ENCODE measurements at regions not wholly inside any gene's neighbourhood (a gene's known extent, or its start where the extent isn't known, plus 50 kb on each side); places are given as distances from the start of the nearest gene placed in this dataset.

DNA sequence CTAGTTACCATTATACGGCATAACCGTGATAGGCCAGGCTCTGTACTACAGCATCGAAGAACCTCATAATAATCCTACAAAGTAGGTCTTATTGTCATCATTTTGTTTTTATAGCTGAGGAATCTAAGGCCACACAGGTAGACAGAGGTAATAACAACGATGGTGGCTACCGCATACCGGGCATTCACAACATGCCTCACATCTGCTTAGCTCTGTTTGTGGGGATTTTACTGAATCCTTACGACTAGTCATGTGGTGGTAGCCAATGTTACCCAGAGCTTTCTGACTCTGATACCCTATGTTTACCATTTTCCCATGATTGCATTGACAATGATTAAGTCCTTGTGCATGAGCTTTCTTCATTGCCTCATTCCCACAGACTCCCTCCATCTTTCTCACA, 269.4 kb downstream of the TCF7L2 start:
- in situ Hi-C loops (cut with HindIII; ENCODE audit: low pct_unique_long_range_greater_than_20kb, low sequenced_read_pairs), result no loop called here
- DNase-seq (ENCODE audit: low read depth, low spot score), result no peak

DNA sequence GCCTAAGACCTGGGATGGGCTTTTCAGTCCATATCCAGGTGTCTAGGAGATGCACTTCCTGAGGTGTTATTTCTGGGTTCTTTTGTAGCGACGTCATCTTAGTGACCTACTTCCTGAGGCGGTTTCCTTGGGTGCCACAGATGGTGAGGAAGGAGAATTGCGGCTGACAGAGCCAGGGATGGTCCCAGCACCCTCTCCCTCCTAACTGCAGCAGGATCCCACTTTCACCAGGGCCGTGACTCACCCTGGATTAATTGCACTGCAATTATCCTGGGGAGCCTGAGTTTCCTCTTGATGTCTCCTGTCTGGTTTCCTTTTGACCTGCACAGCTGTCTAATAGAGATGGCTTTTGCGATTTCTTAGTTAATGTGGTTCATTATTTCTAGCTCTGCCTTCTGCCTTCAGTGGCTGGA, 271.7 kb downstream of the TCF7L2 start:
- DNase-seq (ENCODE audit: low read depth, low spot score), result no peak
- in situ Hi-C loops (cut with HindIII; ENCODE audit: low pct_unique_long_range_greater_than_20kb, low sequenced_read_pairs), result no loop called here

DNA sequence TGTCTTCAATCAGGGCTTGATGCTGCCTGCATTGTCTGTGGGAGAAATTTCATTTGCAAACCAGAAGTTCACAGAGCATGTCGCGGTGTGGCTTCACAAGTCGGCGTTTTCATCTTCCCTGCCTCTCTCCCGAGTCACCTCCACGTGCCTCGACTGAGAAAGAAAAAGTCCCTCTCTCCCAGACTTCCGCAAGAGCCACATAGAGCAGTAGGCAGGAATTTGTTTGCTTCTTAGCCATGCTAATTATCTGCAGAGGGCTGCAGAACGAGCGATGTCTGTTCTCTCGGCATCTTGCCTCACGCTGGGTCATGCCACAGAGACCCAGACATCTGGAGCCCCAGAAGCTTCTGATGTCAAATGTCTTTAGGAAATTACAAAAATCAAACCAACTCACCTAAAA, 272.2 kb downstream of the TCF7L2 start:
- in situ Hi-C loops (cut with HindIII; ENCODE audit: low pct_unique_long_range_greater_than_20kb, low sequenced_read_pairs), result no loop called here
- no peak for DNase-seq (ENCODE audit: low read depth, low spot score)

- in situ Hi-C loops (cut with HindIII; ENCODE audit: low pct_unique_long_range_greater_than_20kb, low sequenced_read_pairs), result no loop called here
- no peak for DNase-seq (ENCODE audit: low read depth, low spot score)
Observed at GRCh38 chr10:113225364-113225763, 275.3 kb downstream of the TCF7L2 start.

DNA sequence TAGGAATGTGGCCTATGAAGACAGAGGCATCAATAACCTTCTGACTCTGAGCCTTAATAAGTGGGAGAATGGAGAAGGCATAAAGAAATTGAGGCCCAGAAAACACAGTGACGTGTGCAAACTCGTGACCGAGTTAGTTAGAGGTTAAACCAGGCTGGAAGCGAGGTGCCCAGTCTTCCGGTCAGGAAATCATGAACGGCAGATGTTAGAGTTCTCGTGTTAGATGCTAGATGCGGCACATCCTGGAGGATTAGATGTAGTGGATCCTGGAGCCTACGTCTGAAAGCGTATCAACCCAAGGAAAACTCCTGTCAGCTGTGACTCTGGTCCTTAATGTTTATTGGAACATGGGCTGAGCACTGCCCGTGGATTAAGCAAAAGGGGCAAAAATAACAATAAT, 275.9 kb downstream of the TCF7L2 start:
- in situ Hi-C loops (cut with HindIII; ENCODE audit: low pct_unique_long_range_greater_than_20kb, low sequenced_read_pairs), result no loop called here
- no peak for DNase-seq (ENCODE audit: low read depth, low spot score)

DNA sequence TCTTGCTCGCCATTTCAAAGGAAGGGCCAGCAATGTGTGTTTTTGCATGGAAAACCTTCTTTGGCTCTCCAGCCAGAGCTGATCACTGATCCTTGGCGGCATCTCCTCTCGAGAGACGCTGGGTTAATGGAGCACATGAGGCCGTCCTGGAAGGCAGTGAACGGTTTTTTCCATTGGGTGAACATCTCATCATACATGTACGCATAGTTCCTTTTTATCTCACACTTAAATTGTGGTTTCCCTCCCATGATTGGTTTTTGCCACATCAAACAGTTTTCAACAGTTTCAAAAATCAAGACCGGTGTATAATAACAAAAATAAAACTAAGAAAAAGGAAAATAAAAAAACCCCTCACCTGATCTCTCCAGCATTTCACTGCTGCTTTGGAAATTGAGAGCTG, 276.4 kb downstream of the TCF7L2 start:
- no peak for DNase-seq (ENCODE audit: low read depth, low spot score)
- in situ Hi-C loops (cut with HindIII; ENCODE audit: low pct_unique_long_range_greater_than_20kb, low sequenced_read_pairs), result no loop called here

GRCh38 chr10:113226831-113227445, 276.9 kb downstream of the TCF7L2 start:
- in situ Hi-C loops (cut with HindIII; ENCODE audit: low pct_unique_long_range_greater_than_20kb, low sequenced_read_pairs), result no loop called here
- DNase-seq (ENCODE audit: low read depth, low spot score), result no peak

- DNase-seq (ENCODE audit: low read depth, low spot score), result no peak
- in situ Hi-C loops (cut with HindIII; ENCODE audit: low pct_unique_long_range_greater_than_20kb, low sequenced_read_pairs), result no loop called here
Observed at GRCh38 chr10:113228530-113228929, 278.5 kb downstream of the TCF7L2 start.

DNA sequence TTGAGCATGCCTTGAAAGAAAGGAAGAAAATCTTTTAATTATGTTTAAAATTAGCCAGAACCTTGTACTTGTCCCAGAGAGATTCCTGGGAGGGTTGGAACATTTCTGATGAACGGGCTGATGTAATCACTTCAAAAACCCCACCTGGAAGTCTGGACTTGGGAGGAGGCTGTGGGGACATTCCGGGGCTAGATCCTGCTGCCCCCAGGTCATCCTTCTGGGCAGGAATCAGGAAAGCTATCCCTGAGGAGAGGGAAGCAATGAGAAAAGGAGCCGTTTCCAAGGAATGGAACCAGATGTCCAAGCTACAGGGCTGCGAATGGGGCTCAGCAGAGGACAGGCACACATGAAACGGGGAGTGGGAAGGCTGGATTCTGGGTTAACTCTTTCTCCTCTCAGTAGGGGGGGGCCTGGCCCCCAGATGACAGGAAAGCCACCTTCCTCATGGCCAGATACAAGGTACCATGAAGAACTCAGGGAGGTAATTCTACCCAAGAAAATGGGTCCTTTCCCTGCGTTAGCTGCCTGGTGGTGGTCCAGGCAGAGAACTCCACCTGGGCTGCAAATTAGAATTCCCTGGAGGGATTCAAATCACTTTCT, 280.1 kb downstream of the TCF7L2 start:
- no peak for DNase-seq (ENCODE audit: low read depth, low spot score)
- in situ Hi-C loops (cut with HindIII; ENCODE audit: low pct_unique_long_range_greater_than_20kb, low sequenced_read_pairs), result no loop called here

- in situ Hi-C loops (cut with HindIII; ENCODE audit: low pct_unique_long_range_greater_than_20kb, low sequenced_read_pairs), result no loop called here
- DNase-seq (ENCODE audit: low read depth, low spot score), result peak; percentile 17
Observed at GRCh38 chr10:113232928-113233511, 283.0 kb downstream of the TCF7L2 start.

DNA sequence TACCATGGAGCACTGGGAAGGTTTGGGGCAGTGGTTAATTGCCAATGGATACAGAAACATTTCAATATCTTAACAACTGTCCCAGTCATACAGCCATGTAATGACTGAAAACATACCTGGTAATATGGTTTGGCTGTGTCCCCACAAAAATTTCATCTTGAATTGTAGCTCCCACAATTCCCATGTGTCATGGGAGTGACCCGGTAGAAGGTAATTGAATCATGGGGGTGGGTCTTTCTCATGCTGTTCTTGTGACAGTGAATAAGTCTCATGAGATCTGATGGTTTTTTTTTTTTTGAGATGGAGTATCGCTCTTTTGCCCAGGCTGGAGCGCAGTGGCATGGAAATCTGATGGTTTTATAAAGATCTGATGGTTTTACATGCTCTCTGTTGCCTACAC, 284.4 kb downstream of the TCF7L2 start:
- in situ Hi-C loops (cut with HindIII; ENCODE audit: low pct_unique_long_range_greater_than_20kb, low sequenced_read_pairs), result no loop called here
- no peak for DNase-seq (ENCODE audit: low read depth, low spot score)

GRCh38 chr10:113235508-113235907, 285.5 kb downstream of the TCF7L2 start:
- in situ Hi-C loops (cut with HindIII; ENCODE audit: low pct_unique_long_range_greater_than_20kb, low sequenced_read_pairs), result no loop called here
- no peak for DNase-seq (ENCODE audit: low read depth, low spot score)

DNA sequence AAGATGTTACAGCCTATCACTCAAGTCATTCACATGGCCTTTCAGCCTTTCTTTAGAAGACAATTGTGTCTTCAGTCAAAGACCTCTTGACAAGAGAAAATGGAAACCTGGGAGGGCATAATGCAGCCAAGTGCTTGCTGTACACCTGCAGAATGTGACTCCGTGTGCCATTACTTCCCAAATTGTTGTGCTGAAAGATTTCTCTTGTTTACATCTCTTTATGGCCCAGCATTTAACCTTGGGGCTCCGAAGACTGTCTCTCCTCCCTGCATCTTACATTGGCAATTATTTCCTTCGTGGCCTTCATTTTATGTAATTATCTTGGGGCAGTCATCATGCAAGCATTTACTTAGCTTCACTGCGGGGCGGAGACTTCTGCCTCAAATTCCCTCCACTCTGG, 287.0 kb downstream of the TCF7L2 start:
- no peak for DNase-seq (ENCODE audit: low read depth, low spot score)
- in situ Hi-C loops (cut with HindIII; ENCODE audit: low pct_unique_long_range_greater_than_20kb, low sequenced_read_pairs), result no loop called here

DNA sequence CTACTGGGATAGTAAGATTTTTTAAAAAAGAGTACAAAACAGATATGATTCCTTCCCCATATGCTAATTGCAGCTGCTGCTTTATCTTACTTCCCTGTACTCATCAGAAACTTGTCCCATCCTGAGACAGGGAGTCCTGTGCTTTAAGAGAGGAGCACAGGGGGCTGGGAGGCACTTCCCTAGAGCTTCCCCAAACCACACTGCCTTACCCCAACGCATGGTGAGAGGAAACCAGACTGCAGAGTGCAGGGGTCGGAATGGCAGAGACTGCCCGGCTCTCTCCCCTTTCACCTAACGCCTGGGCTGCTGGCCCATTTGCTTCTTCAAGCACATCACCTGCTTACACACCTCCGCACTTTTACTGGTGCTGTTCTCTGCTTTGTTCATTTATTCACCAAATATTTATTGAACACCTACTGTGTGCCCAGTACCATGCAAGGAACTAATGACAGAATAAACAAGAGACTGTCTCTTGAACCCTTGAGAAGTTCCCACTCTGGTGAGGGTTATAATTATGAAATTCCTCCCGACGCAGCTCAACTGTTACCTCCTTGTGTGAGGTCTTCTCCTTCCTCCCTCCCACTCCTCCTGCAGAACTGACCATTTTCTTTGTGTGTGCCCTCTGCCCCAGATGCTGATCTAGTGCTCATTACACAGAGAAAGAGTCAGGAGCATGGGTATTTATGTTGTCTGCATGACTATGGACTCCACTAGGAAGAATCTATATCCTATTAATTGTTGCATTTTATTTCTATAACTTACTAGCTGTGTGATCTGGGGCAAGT, 289.7 kb downstream of the TCF7L2 start:
- no peak for DNase-seq (ENCODE audit: low read depth, low spot score)
- in situ Hi-C loops (cut with HindIII; ENCODE audit: low pct_unique_long_range_greater_than_20kb, low sequenced_read_pairs), result no loop called here

GRCh38 chr10:113240736-113241135, 290.7 kb downstream of the TCF7L2 start:
- DNase-seq (ENCODE audit: low read depth, low spot score), result no peak
- in situ Hi-C loops (cut with HindIII; ENCODE audit: low pct_unique_long_range_greater_than_20kb, low sequenced_read_pairs), result no loop called here

DNA sequence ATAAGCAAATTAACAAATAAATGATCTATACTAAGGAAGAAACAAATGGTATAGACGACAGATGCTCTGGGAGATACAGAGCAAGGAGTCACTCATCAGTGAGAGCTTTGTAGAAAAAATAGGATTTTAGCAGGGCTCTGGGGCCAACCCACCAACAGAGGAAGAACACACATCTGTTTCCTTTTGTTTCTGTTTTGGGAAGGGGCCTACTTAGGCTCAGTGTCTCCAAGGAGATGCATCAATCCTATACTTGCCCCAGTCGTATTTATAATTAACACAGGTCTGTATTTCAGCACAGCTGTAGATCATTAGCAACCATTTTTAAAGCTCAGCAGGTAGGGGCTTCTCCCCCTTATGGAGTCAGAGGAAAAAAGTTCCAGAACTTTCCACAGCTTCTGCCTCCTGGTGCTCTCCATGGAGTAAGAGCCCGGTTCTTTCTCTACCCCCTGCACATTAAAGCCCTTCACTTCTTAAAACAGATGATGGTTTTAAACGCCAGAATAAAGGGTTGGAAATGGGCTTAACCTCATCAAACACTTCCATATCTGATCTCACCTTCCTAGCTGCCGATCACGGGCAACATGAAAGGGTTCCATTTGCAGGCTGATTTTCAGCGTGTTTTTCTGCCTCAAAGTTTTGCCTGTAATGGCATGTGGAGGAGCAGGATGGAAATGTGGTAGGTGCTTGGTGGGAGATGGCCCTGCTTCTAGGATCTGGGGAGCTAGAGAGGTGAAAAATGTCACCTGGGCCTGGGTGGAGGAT, 291.7 kb downstream of the TCF7L2 start:
- in situ Hi-C loops (cut with HindIII; ENCODE audit: low pct_unique_long_range_greater_than_20kb, low sequenced_read_pairs), result no loop called here
- no peak for DNase-seq (ENCODE audit: low read depth, low spot score)

GRCh38 chr10:113243311-113243710, 293.3 kb downstream of the TCF7L2 start:
- DNase-seq (ENCODE audit: low read depth, low spot score), result no peak
- in situ Hi-C loops (cut with HindIII; ENCODE audit: low pct_unique_long_range_greater_than_20kb, low sequenced_read_pairs), result no loop called here

- no peak for DNase-seq (ENCODE audit: low read depth, low spot score)
- in situ Hi-C loops (cut with HindIII; ENCODE audit: low pct_unique_long_range_greater_than_20kb, low sequenced_read_pairs), result no loop called here
Observed at GRCh38 chr10:113244750-113245149, 294.7 kb downstream of the TCF7L2 start.
